ENCODE measurements at regions not wholly inside any gene's neighbourhood (a gene's known extent, or its start where the extent isn't known, plus 50 kb on each side); places are given as distances from the start of the nearest gene placed in this dataset.

GRCh38 chr18:29003194-29003593 is 826.3 kb upstream of the CDH2 start:
- DNase-seq (ENCODE audit: low read depth in 1 of 2, low spot score in 2 of 2) (no peak), FAIRE-seq (no peak)
- no peak overlapping the region for H4K5ac ChIP-seq (ENCODE audit: insufficient read length, low read depth, low read length)
- H3K56ac ChIP-seq (replicated peaks; ENCODE audit: insufficient read length, low read depth, low read length): no peak overlapping the region
- no peak overlapping the region for H2BK12ac ChIP-seq (ENCODE audit: low read depth, low read length)
- ChIA-PET CTCF (ENCODE audit: partially characterized antibody) (no interaction called here), POLR2A (ENCODE audit: partially characterized antibody) (no interaction called here)
- no peaks in the 10 kb centered on the region for H3K27me3 ChIP-seq (replicated peaks in 1 of 4; ENCODE audit: control insufficient read depth in 3 of 4, extremely low read depth in 1 of 4, insufficient read depth in 3 of 4, low read length in 3 of 4)
- H2BK5ac ChIP-seq (ENCODE audit: low read depth, low read length): no peak overlapping the region
- no peak overlapping the region for H2BK15ac ChIP-seq (ENCODE audit: low read length)
- H3K18ac ChIP-seq (ENCODE audit: extremely low read depth, low read length): no peak overlapping the region
- H3K9me3 ChIP-seq (ENCODE audit: insufficient read depth in 2 of 2, low read depth in 1 of 2, low read length in 1 of 2): peaks cover 0 to 5% of the 10 kb centered on the region in 2 experiments; a peak in 1 of 4 replicates
- no peak overlapping the region for H2AFZ ChIP-seq (ENCODE audit: low read length)
- no peak overlapping the region for H3K4me3 ChIP-seq (ENCODE audit: extremely low read depth in 1 of 4, insufficient read depth in 2 of 4, low read depth in 3 of 4, low read length in 4 of 4)
- no peak overlapping the region for H2BK120ac ChIP-seq (replicated peaks; ENCODE audit: low read depth, low read length)
- H3K4me2 ChIP-seq (ENCODE audit: insufficient read depth in 1 of 2, low read depth in 2 of 2, low read length in 2 of 2): no peak overlapping the region
- no peaks in the 10 kb centered on the region for H4K20me1 ChIP-seq (replicated peaks in 1 of 2; ENCODE audit: control insufficient read depth in 1 of 2, insufficient read depth in 2 of 2, low read length in 2 of 2)
- H3K9ac ChIP-seq (replicated peaks in 1 of 4; ENCODE audit: extremely low read depth in 1 of 4, low read depth in 3 of 4, low read length in 3 of 4): no peak overlapping the region
- H2BK20ac ChIP-seq (ENCODE audit: low read length): no peak overlapping the region
- no peaks in the 10 kb centered on the region for H3K79me1 ChIP-seq (ENCODE audit: low read depth, low read length)
- no peak overlapping the region for H3K4ac ChIP-seq (replicated peaks; ENCODE audit: insufficient read length, low read depth, low read length)
- H3K23me2 ChIP-seq (ENCODE audit: low read depth, low read length): no peaks in the 10 kb centered on the region
- H3K36me3 ChIP-seq (ENCODE audit: control insufficient read depth in 2 of 4, insufficient read depth in 4 of 4, low read length in 3 of 4): no peaks in the 10 kb centered on the region
- no peak overlapping the region for H4K8ac ChIP-seq (ENCODE audit: extremely low read depth, insufficient read depth, low read length)
- no peak overlapping the region for H3K23ac ChIP-seq (ENCODE audit: insufficient read length)
- peaks cover 0 to 7% (median 4%) of the 10 kb centered on the region in 4 experiments; a peak in 4 of 7 replicates for H3K4me1 ChIP-seq (replicated peaks in 1 of 4; ENCODE audit: control insufficient read depth in 3 of 4, insufficient read depth in 4 of 4, low read length in 3 of 4)
- H2AK5ac ChIP-seq (ENCODE audit: low read depth, low read length): no peak overlapping the region
- H3K14ac ChIP-seq (ENCODE audit: insufficient read length): no peak overlapping the region
- no peaks in the 10 kb centered on the region for H3K79me2 ChIP-seq (ENCODE audit: control insufficient read depth in 1 of 2, insufficient read depth in 2 of 2, low read length in 2 of 2)
- H4K91ac ChIP-seq (replicated peaks; ENCODE audit: insufficient read length, low read length): no peak overlapping the region
- 91% methylated on average over 2 of the region's 2 CpGs; no CpG with 5 or more reads in 1 of the 2 experiments for WGBS, 2 experiments (ENCODE audit: extremely low coverage in 1 of 2, insufficient coverage in 1 of 2, insufficient read length in 1 of 2, insufficient replicate concordance in 2 of 2, low coverage in 1 of 2, low lambda C conversion rate in 2 of 2, missing lambda C conversion rate in 1 of 2)
- no peak overlapping the region for H3K27ac ChIP-seq (ENCODE audit: low read depth, low read length)
- no peak for TF ChIP-seq MAX (IDR thresholded peaks at IDR 0.05)
- TF ChIP-seq TAF7 (optimal IDR thresholded peaks at IDR 0.05; ENCODE audit: borderline replicate concordance, low read depth, low read length): no peak
- no peak for TF ChIP-seq ATF2 (IDR thresholded peaks at IDR 0.05; ENCODE audit: low read length)
- no peak for TF ChIP-seq KDM4A (IDR thresholded peaks at IDR 0.05; ENCODE audit: low read depth, low read length, severe bottlenecking)
- TF ChIP-seq CEBPB (IDR thresholded peaks at IDR 0.05; ENCODE audit: low read depth, low read length): no peak; the same call in 1 of the 2 replicates
- no peak for TF ChIP-seq EGR1 (IDR thresholded peaks at IDR 0.05; ENCODE audit: borderline replicate concordance, low read depth, low read length)
- no peak for TF ChIP-seq JUN (IDR thresholded peaks at IDR 0.05; ENCODE audit: low read depth, low read length)
- TF ChIP-seq BCL11A (IDR thresholded peaks at IDR 0.05; ENCODE audit: low read depth in 2 of 2, low read length in 2 of 2): no peak
- TF ChIP-seq CHD2 (IDR thresholded peaks at IDR 0.05; ENCODE audit: low read length): no peak
- TF ChIP-seq ZNF274 (IDR thresholded peaks at IDR 0.05; ENCODE audit: borderline replicate concordance, extremely low read depth, low read length): no peak
- TF ChIP-seq NANOG (IDR thresholded peaks at IDR 0.05; ENCODE audit: insufficient read depth, low read depth, low read length, poor library complexity, severe bottlenecking): no peak
- TF ChIP-seq USF2 (IDR thresholded peaks at IDR 0.05; ENCODE audit: low read length): no peak
